ENCODE measurements at regions not wholly inside any gene's neighbourhood (a gene's known extent, or its start where the extent isn't known, plus 50 kb on each side); places are given as distances from the start of the nearest gene placed in this dataset.
A peak's percentile ranks its signal among the peaks of the same experiment; 100 is the strongest.

- Histone ChIP-seq H3K9ac (ENCODE audit: low read depth in 1 of 3, low read length in 3 of 3) (no peak overlapping the region), H3K27me3 (ENCODE audit: control insufficient read depth in 3 of 3, insufficient read depth in 3 of 3, low read length in 3 of 3) (no peaks in the 10 kb centered on the region), H3K27ac (ENCODE audit: low read depth, low read length) (no peak overlapping the region)
These were observed 132.7 kb upstream of the CTAGE1 start for GRCh38 chr18:22550366-22550765.

GRCh38 chr18:22550861-22551260 lies 133.1 kb upstream of the CTAGE1 start:
- Histone ChIP-seq H3K27ac (ENCODE audit: low read depth, low read length) (no peak overlapping the region), H3K9ac (ENCODE audit: low read depth in 1 of 3, low read length in 3 of 3) (no peak overlapping the region), H3K36me3 (ENCODE audit: control insufficient read depth in 3 of 3, insufficient read depth in 3 of 3, low read length in 3 of 3) (no peaks in the 10 kb centered on the region), H3K27me3 (ENCODE audit: control insufficient read depth in 3 of 3, insufficient read depth in 3 of 3, low read length in 3 of 3) (no peaks in the 10 kb centered on the region), H3K4me3 (ENCODE audit: low read length in 3 of 3) (no peak overlapping the region), H3K9me3 (ENCODE audit: control insufficient read depth in 3 of 3, low read length in 3 of 3) (no peaks in the 10 kb centered on the region), H3K4me1 (ENCODE audit: control insufficient read depth in 3 of 3, insufficient read depth in 3 of 3, low read length in 3 of 3) (peaks cover 0 to 5% (median 0%) of the 10 kb centered on the region in 3 donors)

More at GRCh38 chr18:22550366-22550765, 132.7 kb upstream of the CTAGE1 start:
- H3K4me3 ChIP-seq (ENCODE audit: low read length in 3 of 3) = no peak overlapping the region
- no peaks in the 10 kb centered on the region for H3K36me3 ChIP-seq (ENCODE audit: control insufficient read depth in 3 of 3, insufficient read depth in 3 of 3, low read length in 3 of 3)
- H3K4me1 ChIP-seq (ENCODE audit: control insufficient read depth in 3 of 3, insufficient read depth in 3 of 3, low read length in 3 of 3) = peaks cover 0 to 5% (median 0%) of the 10 kb centered on the region in 3 donors
- H3K9me3 ChIP-seq (ENCODE audit: control insufficient read depth in 3 of 3, low read length in 3 of 3) = no peaks in the 10 kb centered on the region

GRCh38 chr18:22551536-22552151 lies 133.9 kb upstream of the CTAGE1 start:
- Histone ChIP-seq H3K27ac (ENCODE audit: low read depth, low read length) (no peak overlapping the region), H3K36me3 (ENCODE audit: control insufficient read depth in 3 of 3, insufficient read depth in 3 of 3, low read length in 3 of 3) (no peaks in the 10 kb centered on the region), H3K9ac (ENCODE audit: low read depth in 1 of 3, low read length in 3 of 3) (no peak overlapping the region), H3K27me3 (ENCODE audit: control insufficient read depth in 3 of 3, insufficient read depth in 3 of 3, low read length in 3 of 3) (no peaks in the 10 kb centered on the region), H3K4me1 (ENCODE audit: control insufficient read depth in 3 of 3, insufficient read depth in 3 of 3, low read length in 3 of 3) (peaks cover 0 to 5% (median 0%) of the 10 kb centered on the region in 3 donors), H3K4me3 (ENCODE audit: low read length in 3 of 3) (no peak overlapping the region), H3K9me3 (ENCODE audit: control insufficient read depth in 3 of 3, low read length in 3 of 3) (no peaks in the 10 kb centered on the region)

- Histone ChIP-seq H3K27me3 (ENCODE audit: control insufficient read depth in 3 of 3, insufficient read depth in 3 of 3, low read length in 3 of 3) (no peaks in the 10 kb centered on the region), H3K9me3 (ENCODE audit: control insufficient read depth in 3 of 3, low read length in 3 of 3) (no peaks in the 10 kb centered on the region), H3K36me3 (ENCODE audit: control insufficient read depth in 3 of 3, insufficient read depth in 3 of 3, low read length in 3 of 3) (no peaks in the 10 kb centered on the region), H3K27ac (ENCODE audit: low read depth, low read length) (no peak overlapping the region), H3K4me3 (ENCODE audit: low read length in 3 of 3) (no peak overlapping the region), H3K9ac (ENCODE audit: low read depth in 1 of 3, low read length in 3 of 3) (no peak overlapping the region), H3K4me1 (ENCODE audit: control insufficient read depth in 3 of 3, insufficient read depth in 3 of 3, low read length in 3 of 3) (no peaks in the 10 kb centered on the region)
These were observed 134.5 kb upstream of the CTAGE1 start for GRCh38 chr18:22552254-22552653.

GRCh38 chr18:22552899-22553460 lies 135.3 kb upstream of the CTAGE1 start:
- Histone ChIP-seq H3K27ac (ENCODE audit: low read depth, low read length) (no peak overlapping the region), H3K36me3 (ENCODE audit: control insufficient read depth in 3 of 3, insufficient read depth in 3 of 3, low read length in 3 of 3) (no peaks in the 10 kb centered on the region), H3K9ac (ENCODE audit: low read depth in 1 of 3, low read length in 3 of 3) (no peak overlapping the region), H3K27me3 (ENCODE audit: control insufficient read depth in 3 of 3, insufficient read depth in 3 of 3, low read length in 3 of 3) (no peaks in the 10 kb centered on the region), H3K9me3 (ENCODE audit: control insufficient read depth in 3 of 3, low read length in 3 of 3) (no peaks in the 10 kb centered on the region), H3K4me1 (ENCODE audit: control insufficient read depth in 3 of 3, insufficient read depth in 3 of 3, low read length in 3 of 3) (no peaks in the 10 kb centered on the region), H3K4me3 (ENCODE audit: low read length in 3 of 3) (no peak overlapping the region)

- no peak overlapping the region for H3K9ac ChIP-seq (ENCODE audit: low read depth in 1 of 3, low read length in 3 of 3)
- H3K4me1 ChIP-seq (ENCODE audit: control insufficient read depth in 3 of 3, insufficient read depth in 3 of 3, low read length in 3 of 3) = peaks cover 4 to 5% (median 5%) of the 10 kb centered on the region in 3 donors
- no peak overlapping the region for H3K27ac ChIP-seq (ENCODE audit: low read depth, low read length)
- H3K9me3 ChIP-seq (ENCODE audit: control insufficient read depth in 3 of 3, low read length in 3 of 3) = no peaks in the 10 kb centered on the region
- no peaks in the 10 kb centered on the region for H3K36me3 ChIP-seq (ENCODE audit: control insufficient read depth in 3 of 3, insufficient read depth in 3 of 3, low read length in 3 of 3)
- H3K27me3 ChIP-seq (ENCODE audit: control insufficient read depth in 3 of 3, insufficient read depth in 3 of 3, low read length in 3 of 3) = peaks cover 0 to 6% (median 4%) of the 10 kb centered on the region in 3 donors
- H3K4me3 ChIP-seq (ENCODE audit: low read length in 3 of 3) = no peak overlapping the region
These were observed 138.8 kb upstream of the CTAGE1 start for GRCh38 chr18:22556222-22557167.

GRCh38 chr18:22557168-22557941 lies 139.6 kb upstream of the CTAGE1 start:
- Histone ChIP-seq H3K27me3 (ENCODE audit: control insufficient read depth in 3 of 3, insufficient read depth in 3 of 3, low read length in 3 of 3) (peaks cover 0 to 6% (median 4%) of the 10 kb centered on the region in 3 donors), H3K4me3 (ENCODE audit: low read length in 3 of 3) (no peak overlapping the region), H3K4me1 (ENCODE audit: control insufficient read depth in 3 of 3, insufficient read depth in 3 of 3, low read length in 3 of 3) (peaks cover 4 to 5% (median 5%) of the 10 kb centered on the region in 3 donors), H3K27ac (ENCODE audit: low read depth, low read length) (no peak overlapping the region), H3K36me3 (ENCODE audit: control insufficient read depth in 3 of 3, insufficient read depth in 3 of 3, low read length in 3 of 3) (no peaks in the 10 kb centered on the region), H3K9me3 (ENCODE audit: control insufficient read depth in 3 of 3, low read length in 3 of 3) (no peaks in the 10 kb centered on the region), H3K9ac (ENCODE audit: low read depth in 1 of 3, low read length in 3 of 3) (no peak overlapping the region)

- H3K9ac ChIP-seq (ENCODE audit: low read depth in 1 of 3, low read length in 3 of 3) = no peak overlapping the region
These were observed 141.2 kb upstream of the CTAGE1 start for GRCh38 chr18:22558945-22559385.

GRCh38 chr18:22559414-22560274 lies 141.9 kb upstream of the CTAGE1 start:
- Histone ChIP-seq H3K9me3 (ENCODE audit: control insufficient read depth in 3 of 3, low read length in 3 of 3) (no peaks in the 10 kb centered on the region), H3K4me1 (ENCODE audit: control insufficient read depth in 3 of 3, insufficient read depth in 3 of 3, low read length in 3 of 3) (peaks cover 4 to 5% (median 5%) of the 10 kb centered on the region in 3 donors), H3K36me3 (ENCODE audit: control insufficient read depth in 3 of 3, insufficient read depth in 3 of 3, low read length in 3 of 3) (no peaks in the 10 kb centered on the region), H3K27ac (ENCODE audit: low read depth, low read length) (peak overlapping the region; percentile 44), H3K4me3 (ENCODE audit: low read length in 3 of 3) (peak overlapping the region; percentile 63 to 80 (median 71)), H3K27me3 (ENCODE audit: control insufficient read depth in 3 of 3, insufficient read depth in 3 of 3, low read length in 3 of 3) (peaks cover 0 to 10% (median 10%) of the 10 kb centered on the region in 3 donors), H3K9ac (ENCODE audit: low read depth in 1 of 3, low read length in 3 of 3) (peak overlapping the region; percentile 30 to 79 (median 54))

More at GRCh38 chr18:22558945-22559385, 141.2 kb upstream of the CTAGE1 start:
- Histone ChIP-seq H3K4me3 (ENCODE audit: low read length in 3 of 3) (peak overlapping the region; percentile 34 to 66 (median 56)), H3K27me3 (ENCODE audit: control insufficient read depth in 3 of 3, insufficient read depth in 3 of 3, low read length in 3 of 3) (peaks cover 0 to 10% (median 6%) of the 10 kb centered on the region in 3 donors), H3K9me3 (ENCODE audit: control insufficient read depth in 3 of 3, low read length in 3 of 3) (no peaks in the 10 kb centered on the region), H3K4me1 (ENCODE audit: control insufficient read depth in 3 of 3, insufficient read depth in 3 of 3, low read length in 3 of 3) (peaks cover 4 to 5% (median 5%) of the 10 kb centered on the region in 3 donors), H3K36me3 (ENCODE audit: control insufficient read depth in 3 of 3, insufficient read depth in 3 of 3, low read length in 3 of 3) (no peaks in the 10 kb centered on the region), H3K27ac (ENCODE audit: low read depth, low read length) (peak overlapping the region; percentile 44)
